ENCODE measurements at regions not wholly inside any gene's neighbourhood (a gene's known extent, or its start where the extent isn't known, plus 50 kb on each side); places are given as distances from the start of the nearest gene placed in this dataset. TPM values are rescaled to one million over a fixed set of nuclear protein-coding genes. Genes with fewer than 3 reads are reported as not detected.

DNA sequence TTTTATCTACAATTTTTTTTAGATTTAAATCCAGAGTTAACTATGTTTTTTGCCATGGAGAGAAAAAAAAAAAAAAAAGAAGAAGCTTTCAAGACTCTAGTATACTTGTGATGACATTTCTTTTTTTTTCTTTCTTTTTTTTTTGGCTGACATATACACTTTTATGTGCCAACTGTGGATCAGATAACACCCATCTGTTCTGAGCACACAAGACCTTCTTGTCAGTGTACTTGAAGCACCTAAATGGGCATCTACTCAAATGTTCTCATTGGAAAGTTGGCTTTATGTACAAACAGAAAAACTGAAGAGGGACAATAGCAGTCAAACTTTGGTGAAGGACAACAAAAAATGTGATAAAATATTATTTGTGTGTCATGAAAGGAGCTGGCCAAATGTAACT is 904.5 kb downstream of the GRIK2 start:
- POLR2A ChIA-PET: no interaction called here
- Histone ChIP-seq H3K4me3 (replicated peaks in 1 of 3; ENCODE audit: insufficient read depth in 1 of 3, low read depth in 1 of 3, low read length in 3 of 3) (no peak overlapping the region), H3K27ac (ENCODE audit: insufficient read depth, low read depth, low read length) (no peak overlapping the region), H3K4me1 (ENCODE audit: control insufficient read depth, extremely low read depth, insufficient read depth, low read length) (no peaks in the 10 kb centered on the region), H3K36me3 (ENCODE audit: control insufficient read depth in 2 of 2, extremely low read depth in 1 of 2, insufficient read depth in 2 of 2, low read length in 2 of 2) (no peaks in the 10 kb centered on the region), H3K4me2 (ENCODE audit: insufficient read depth, low read length) (no peak overlapping the region), H3K79me2 (ENCODE audit: control insufficient read depth, insufficient read depth, low read length) (no peaks in the 10 kb centered on the region), H3K9me1 (replicated peaks; ENCODE audit: control insufficient read depth, extremely low read depth, insufficient read depth, low read length) (no peaks in the 10 kb centered on the region), H3K9ac (replicated peaks; ENCODE audit: extremely low read depth, insufficient read depth, low read length) (no peak overlapping the region), H4K20me1 (replicated peaks; ENCODE audit: control insufficient read depth, extremely low read depth, insufficient read depth, low read length) (no peaks in the 10 kb centered on the region), H3K27me3 (ENCODE audit: control insufficient read depth in 2 of 2, insufficient read depth in 2 of 2, low read length in 2 of 2) (no peaks in the 10 kb centered on the region), H3K9me3 (replicated peaks; ENCODE audit: control insufficient read depth, insufficient read depth, low read length) (peaks cover 3% of the 10 kb centered on the region), H2AFZ (ENCODE audit: low read depth, low read length) (no peak overlapping the region)
- FAIRE-seq: no peak
- BruUV-seq (replicated peaks): no TSS peak
- intact Hi-C loops (cut with micrococcal nuclease): no loop called here
- TF ChIP-seq POLR2A (IDR thresholded peaks at IDR 0.05; ENCODE audit: low read depth, low read length) (no peak), FOS (IDR thresholded peaks at IDR 0.05; ENCODE audit: borderline replicate concordance, insufficient read depth, low read length) (no peak), MYC (IDR thresholded peaks at IDR 0.05; ENCODE audit: low read depth, low read length) (no peak), GATA2 (IDR thresholded peaks at IDR 0.05; ENCODE audit: insufficient read depth, insufficient read length, low read depth, low read length) (no peak), JUN (IDR thresholded peaks at IDR 0.05; ENCODE audit: borderline replicate concordance, insufficient read depth, insufficient read length, low read depth) (no peak), EZH2 (IDR thresholded peaks at IDR 0.05; ENCODE audit: borderline replicate concordance, low read depth, low read length, severe bottlenecking) (no peak), POLR2AphosphoS5 (IDR thresholded peaks at IDR 0.05; ENCODE audit: insufficient read depth, low read depth, low read length) (no peak)
- TF ChIP-seq, protein P1, sequence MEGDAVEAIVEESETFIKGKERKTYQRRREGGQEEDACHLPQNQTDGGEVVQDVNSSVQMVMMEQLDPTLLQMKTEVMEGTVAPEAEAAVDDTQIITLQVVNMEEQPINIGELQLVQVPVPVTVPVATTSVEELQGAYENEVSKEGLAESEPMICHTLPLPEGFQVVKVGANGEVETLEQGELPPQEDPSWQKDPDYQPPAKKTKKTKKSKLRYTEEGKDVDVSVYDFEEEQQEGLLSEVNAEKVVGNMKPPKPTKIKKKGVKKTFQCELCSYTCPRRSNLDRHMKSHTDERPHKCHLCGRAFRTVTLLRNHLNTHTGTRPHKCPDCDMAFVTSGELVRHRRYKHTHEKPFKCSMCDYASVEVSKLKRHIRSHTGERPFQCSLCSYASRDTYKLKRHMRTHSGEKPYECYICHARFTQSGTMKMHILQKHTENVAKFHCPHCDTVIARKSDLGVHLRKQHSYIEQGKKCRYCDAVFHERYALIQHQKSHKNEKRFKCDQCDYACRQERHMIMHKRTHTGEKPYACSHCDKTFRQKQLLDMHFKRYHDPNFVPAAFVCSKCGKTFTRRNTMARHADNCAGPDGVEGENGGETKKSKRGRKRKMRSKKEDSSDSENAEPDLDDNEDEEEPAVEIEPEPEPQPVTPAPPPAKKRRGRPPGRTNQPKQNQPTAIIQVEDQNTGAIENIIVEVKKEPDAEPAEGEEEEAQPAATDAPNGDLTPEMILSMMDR (IDR thresholded peaks at IDR 0.05; ENCODE audit: extremely low read depth in 1 of 2, insufficient read depth in 1 of 2, low read depth in 1 of 2, low read length in 2 of 2): no peak
- TF ChIP-seq, protein P2, sequence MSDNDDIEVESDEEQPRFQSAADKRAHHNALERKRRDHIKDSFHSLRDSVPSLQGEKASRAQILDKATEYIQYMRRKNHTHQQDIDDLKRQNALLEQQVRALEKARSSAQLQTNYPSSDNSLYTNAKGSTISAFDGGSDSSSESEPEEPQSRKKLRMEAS (IDR thresholded peaks at IDR 0.05; ENCODE audit: insufficient read depth, insufficient read length): no peak
- dilution Hi-C loops (cut with MboI; ENCODE audit: extremely low pct_ligation_motif_present, low sequenced_read_pairs): no loop called here
- no peak for DNase-seq (ENCODE audit: low read depth, low spot score)
- CTCF ChIA-PET: no interaction called here

Small RNA genes lying in the stretch of these regions (small RNA-seq; reads per million reads assigned to genes)
- gene RF00438 (ENCODE audit: insufficient read depth, insufficient read length, low read depth, low replicate concordance): not detected

Data from endothelial cell of umbilical vein (primary cell).